ENCODE measurements at regions not wholly inside any gene's neighbourhood (a gene's known extent, or its start where the extent isn't known, plus 50 kb on each side); places are given as distances from the start of the nearest gene placed in this dataset.

GRCh38 chr18:39799006-39799405 is 2156.0 kb upstream of the PIK3C3 start:
- no peak for DNase-seq (ENCODE audit: extremely low spot score)
- CTCF ChIA-PET, result interaction anchor here (0.6 to 0.8 kb wide), 2 partner anchors 15 to 1255 kb away, joined by 3 to 4 read pairs; no protein-coding TSS in a partner anchor
- TF ChIP-seq HDGF (IDR thresholded peaks at IDR 0.05; ENCODE audit: borderline replicate concordance) (no peak), L3MBTL2 (conservative IDR thresholded peaks at IDR 0.05) (no peak), FOXK2 (IDR thresholded peaks at IDR 0.05) (no peak), TARDBP (IDR thresholded peaks at IDR 0.05) (no peak), SP1 (IDR thresholded peaks at IDR 0.05) (no peak), ARNT (IDR thresholded peaks at IDR 0.05) (no peak), CTBP1 (IDR thresholded peaks at IDR 0.05; ENCODE audit: borderline replicate concordance) (no peak), BHLHE40 (IDR thresholded peaks at IDR 0.05; ENCODE audit: borderline replicate concordance) (no peak), FOXM1 (IDR thresholded peaks at IDR 0.05; ENCODE audit: borderline replicate concordance) (no peak), NFRKB (IDR thresholded peaks at IDR 0.05) (no peak), ELF4 (IDR thresholded peaks at IDR 0.05) (no peak), LEF1 (IDR thresholded peaks at IDR 0.05; ENCODE audit: borderline replicate concordance) (no peak), SUZ12 (IDR thresholded peaks at IDR 0.05) (no peak), FOXA1 (IDR thresholded peaks at IDR 0.05) (no peak), ZNF384 (IDR thresholded peaks at IDR 0.05) (no peak), PKNOX1 (IDR thresholded peaks at IDR 0.05) (no peak)
- POLR2A ChIA-PET, result interaction anchor here (0.7 to 1.5 kb wide), 3 partner anchors 9 to 48 kb away, joined by 3 to 6 read pairs (median 5); no protein-coding TSS in a partner anchor

- ChIA-PET CTCF (interaction anchor here (0.6 to 0.9 kb wide), 2 partner anchors 16 to 45 kb away, joined by 3 read pairs; no protein-coding TSS in a partner anchor), POLR2A (no interaction called here)
- TF ChIP-seq TARDBP (IDR thresholded peaks at IDR 0.05), result no peak
- no peak for TF ChIP-seq NFRKB (IDR thresholded peaks at IDR 0.05)
- no peak for TF ChIP-seq BHLHE40 (IDR thresholded peaks at IDR 0.05; ENCODE audit: borderline replicate concordance)
- no peak for TF ChIP-seq CTBP1 (IDR thresholded peaks at IDR 0.05; ENCODE audit: borderline replicate concordance)
- TF ChIP-seq LEF1 (IDR thresholded peaks at IDR 0.05; ENCODE audit: borderline replicate concordance), result no peak
- TF ChIP-seq L3MBTL2 (conservative IDR thresholded peaks at IDR 0.05), result no peak
- no peak for TF ChIP-seq HDGF (IDR thresholded peaks at IDR 0.05; ENCODE audit: borderline replicate concordance)
- no peak for TF ChIP-seq SUZ12 (IDR thresholded peaks at IDR 0.05)
- no peak for TF ChIP-seq FOXM1 (IDR thresholded peaks at IDR 0.05; ENCODE audit: borderline replicate concordance)
- no peak for TF ChIP-seq ARNT (IDR thresholded peaks at IDR 0.05)
- TF ChIP-seq FOXA1 (IDR thresholded peaks at IDR 0.05), result no peak
- TF ChIP-seq FOXK2 (IDR thresholded peaks at IDR 0.05), result no peak
- no peak for TF ChIP-seq ZNF384 (IDR thresholded peaks at IDR 0.05)
- no peak for TF ChIP-seq SP1 (IDR thresholded peaks at IDR 0.05)
- DNase-seq (ENCODE audit: extremely low spot score), result no peak
Measured at GRCh38 chr18:39796393-39796792, 2158.6 kb upstream of the PIK3C3 start.

GRCh38 chr18:39795350-39795749 is 2159.7 kb upstream of the PIK3C3 start:
- ChIA-PET CTCF (no interaction called here), POLR2A (no interaction called here)
- no peak for DNase-seq (ENCODE audit: extremely low spot score)
- no peak for TF ChIP-seq ZNF384 (IDR thresholded peaks at IDR 0.05)
- no peak for TF ChIP-seq ARNT (IDR thresholded peaks at IDR 0.05)
- TF ChIP-seq BHLHE40 (IDR thresholded peaks at IDR 0.05; ENCODE audit: borderline replicate concordance), result no peak
- TF ChIP-seq NFRKB (IDR thresholded peaks at IDR 0.05), result no peak
- no peak for TF ChIP-seq CTBP1 (IDR thresholded peaks at IDR 0.05; ENCODE audit: borderline replicate concordance)
- no peak for TF ChIP-seq FOXM1 (IDR thresholded peaks at IDR 0.05; ENCODE audit: borderline replicate concordance)
- no peak for TF ChIP-seq SP1 (IDR thresholded peaks at IDR 0.05)
- no peak for TF ChIP-seq LEF1 (IDR thresholded peaks at IDR 0.05; ENCODE audit: borderline replicate concordance)
- TF ChIP-seq FOXK2 (IDR thresholded peaks at IDR 0.05), result no peak
- no peak for TF ChIP-seq FOXA1 (IDR thresholded peaks at IDR 0.05)
- no peak for TF ChIP-seq TARDBP (IDR thresholded peaks at IDR 0.05)
- TF ChIP-seq SUZ12 (IDR thresholded peaks at IDR 0.05), result no peak
- TF ChIP-seq PKNOX1 (IDR thresholded peaks at IDR 0.05), result no peak
- TF ChIP-seq HDGF (IDR thresholded peaks at IDR 0.05; ENCODE audit: borderline replicate concordance), result no peak

GRCh38 chr18:39793609-39794008 is 2161.4 kb upstream of the PIK3C3 start:
- POLR2A ChIA-PET, result no interaction called here
- TF ChIP-seq ARNT (IDR thresholded peaks at IDR 0.05) (no peak), FOXM1 (IDR thresholded peaks at IDR 0.05; ENCODE audit: borderline replicate concordance) (no peak), CTBP1 (IDR thresholded peaks at IDR 0.05; ENCODE audit: borderline replicate concordance) (no peak), ELF4 (IDR thresholded peaks at IDR 0.05) (no peak), PKNOX1 (IDR thresholded peaks at IDR 0.05) (no peak), HDGF (IDR thresholded peaks at IDR 0.05; ENCODE audit: borderline replicate concordance) (no peak), SUZ12 (IDR thresholded peaks at IDR 0.05) (no peak), LEF1 (IDR thresholded peaks at IDR 0.05; ENCODE audit: borderline replicate concordance) (no peak), FOXA1 (IDR thresholded peaks at IDR 0.05) (no peak), NFRKB (IDR thresholded peaks at IDR 0.05) (no peak), ZNF384 (IDR thresholded peaks at IDR 0.05) (no peak)
- no peak for DNase-seq (ENCODE audit: extremely low spot score)
- CTCF ChIA-PET, result no interaction called here

GRCh38 chr18:39788383-39788782 is 2166.7 kb upstream of the PIK3C3 start:
- no peak for DNase-seq (ENCODE audit: extremely low spot score)
- CTCF ChIA-PET, result no interaction called here
- POLR2A ChIA-PET, result no interaction called here
- TF ChIP-seq ELF4 (IDR thresholded peaks at IDR 0.05) (no peak), BHLHE40 (IDR thresholded peaks at IDR 0.05; ENCODE audit: borderline replicate concordance) (no peak), FOXK2 (IDR thresholded peaks at IDR 0.05) (no peak), CTBP1 (IDR thresholded peaks at IDR 0.05; ENCODE audit: borderline replicate concordance) (no peak), LEF1 (IDR thresholded peaks at IDR 0.05; ENCODE audit: borderline replicate concordance) (no peak), SP1 (IDR thresholded peaks at IDR 0.05) (no peak), SUZ12 (IDR thresholded peaks at IDR 0.05) (no peak), PKNOX1 (IDR thresholded peaks at IDR 0.05) (no peak), NFRKB (IDR thresholded peaks at IDR 0.05) (no peak), ZNF384 (IDR thresholded peaks at IDR 0.05) (no peak), FOXA1 (IDR thresholded peaks at IDR 0.05) (no peak), FOXM1 (IDR thresholded peaks at IDR 0.05; ENCODE audit: borderline replicate concordance) (no peak), ARNT (IDR thresholded peaks at IDR 0.05) (no peak), TARDBP (IDR thresholded peaks at IDR 0.05) (no peak)

All from HEK293T (cell line).